SJCRH30 (cell line): ENCODE measurements at regions not wholly inside any gene's neighbourhood (a gene's known extent, or its start where the extent isn't known, plus 50 kb on each side); places are given as distances from the start of the nearest gene placed in this dataset.

Source experiments
- DNase-seq, 2 experiments: peaks; one replicate each; pipeline ENCODE4 v3.0.0-alpha.2; 2015 to 2020
- H3K27ac ChIP-seq: fragments of 250-450 bp; sonication (Bioruptor Pico); 2 replicates; pipeline ENCODE4 v1.5.1; 2020; ENCODE audit warnings: mild to moderate bottlenecking, moderate library complexity
- H3K27me3 ChIP-seq: fragments of 250-450 bp; sonication (Bioruptor Pico); 2 replicates; pipeline ENCODE4 v1.5.1; 2020; ENCODE audit warnings: mild to moderate bottlenecking, moderate library complexity
- H3K36me3 ChIP-seq: fragments of 250-450 bp; sonication (Bioruptor Pico); 2 replicates; pipeline ENCODE4 v1.5.1; 2020; ENCODE audit warnings: mild to moderate bottlenecking, moderate library complexity
- H3K4me1 ChIP-seq: fragments of 250-450 bp; sonication (Bioruptor Pico); 2 replicates; pipeline ENCODE4 v1.5.1; 2020; ENCODE audit warnings: mild to moderate bottlenecking, moderate library complexity
- H3K4me3 ChIP-seq: fragments of 250-450 bp; sonication (Bioruptor Pico); 2 replicates; pipeline ENCODE4 v1.5.1; 2020; ENCODE audit warnings: mild to moderate bottlenecking, moderate library complexity
- H3K9me3 ChIP-seq: fragments of 250-450 bp; sonication (Bioruptor Pico); replicated peaks from 2 replicates; pipeline ENCODE4 v1.5.1; 2020; ENCODE audit warnings: mild to moderate bottlenecking, moderate library complexity

GRCh38 chr12:130008241-130008640, 104.4 kb upstream of the TMEM132D start:
- H3K27ac ChIP-seq = no peak overlapping the region
- no peak overlapping the region for H3K4me3 ChIP-seq
- H3K4me1 ChIP-seq = no peaks in the 10 kb centered on the region
- H3K27me3 ChIP-seq = 0 out of 2 replicates have a peak, but pooled peaks cover 3% of the 10 kb centered on the region
- no peak for DNase-seq
- H3K36me3 ChIP-seq = no peaks in the 10 kb centered on the region
- H3K9me3 ChIP-seq = no peaks in the 10 kb centered on the region

- no peak for DNase-seq
- Histone ChIP-seq H3K36me3 (no peaks in the 10 kb centered on the region), H3K9me3 (no peaks in the 10 kb centered on the region), H3K4me1 (no peaks in the 10 kb centered on the region), H3K27ac (no peak overlapping the region), H3K4me3 (no peak overlapping the region), H3K27me3 (0 out of 2 replicates have a peak, but pooled peaks cover 5% of the 10 kb centered on the region)
Observed at GRCh38 chr12:130009961-130010360, 106.1 kb upstream of the TMEM132D start.

DNA sequence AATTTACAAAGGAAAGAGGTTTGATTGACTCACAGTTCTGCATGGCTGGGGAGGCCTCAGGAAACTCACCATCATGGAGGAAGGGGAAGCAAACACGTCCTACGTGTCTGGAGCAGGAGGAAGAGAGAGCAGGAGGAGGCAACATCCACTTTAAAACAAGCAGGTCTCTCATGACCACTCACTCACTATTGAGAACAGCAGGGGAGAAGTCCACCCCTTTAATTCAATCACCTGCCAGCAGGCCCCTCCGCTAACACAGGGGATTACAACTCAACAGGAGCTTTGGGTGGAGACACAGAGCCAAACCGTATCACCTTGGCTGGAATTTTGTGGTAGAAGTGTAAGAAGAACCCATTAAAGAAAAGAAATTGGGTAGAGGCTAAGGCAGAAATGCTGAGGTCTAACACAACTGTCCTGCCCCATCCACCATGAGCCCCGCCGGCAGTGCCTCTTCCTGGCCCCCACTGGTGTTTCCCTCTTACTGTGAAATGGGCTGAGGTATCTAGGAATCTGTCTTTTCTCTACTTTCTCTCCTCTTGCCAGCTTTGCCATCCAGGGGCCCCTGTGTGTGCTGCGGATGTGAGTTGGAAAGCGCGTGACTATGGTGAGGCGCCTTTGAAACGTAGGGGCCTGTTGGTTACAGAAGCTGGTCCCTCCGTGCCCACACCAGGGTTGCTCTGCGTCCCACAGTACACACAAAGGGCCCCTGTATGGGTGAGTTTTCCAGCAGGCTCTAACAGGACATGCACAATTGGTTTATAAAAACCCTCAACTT, 108.0 kb upstream of the TMEM132D start:
- no peaks in the 10 kb centered on the region for H3K9me3 ChIP-seq
- H3K4me3 ChIP-seq = no peak overlapping the region
- no peaks in the 10 kb centered on the region for H3K36me3 ChIP-seq
- H3K27ac ChIP-seq = no peak overlapping the region
- no peak for DNase-seq
- peaks cover under 1% of the 10 kb centered on the region; the same call in 1 of the 2 replicates for H3K4me1 ChIP-seq
- H3K27me3 ChIP-seq = 0 out of 2 replicates have a peak, but pooled peaks cover 5% of the 10 kb centered on the region

GRCh38 chr12:130013771-130014484, 110.1 kb upstream of the TMEM132D start:
- no peak overlapping the region for H3K4me3 ChIP-seq
- 0 out of 2 replicates have a peak, but pooled peaks cover 3% of the 10 kb centered on the region for H3K27me3 ChIP-seq
- DNase-seq = peak; percentile 21 to 58
- H3K4me1 ChIP-seq = peaks cover 6% of the 10 kb centered on the region; the same call in 1 of the 2 replicates
- H3K27ac ChIP-seq = no peak overlapping the region
- no peaks in the 10 kb centered on the region for H3K36me3 ChIP-seq
- H3K9me3 ChIP-seq = no peaks in the 10 kb centered on the region

- Histone ChIP-seq H3K27me3 (0 out of 2 replicates have a peak, but pooled peaks cover 2% of the 10 kb centered on the region), H3K4me3 (no peak overlapping the region), H3K9me3 (no peaks in the 10 kb centered on the region), H3K4me1 (peaks cover 6% of the 10 kb centered on the region; the same call in 1 of the 2 replicates), H3K36me3 (no peaks in the 10 kb centered on the region), H3K27ac (no peak overlapping the region)
- no peak for DNase-seq
Observed at GRCh38 chr12:130014485-130014807, 110.6 kb upstream of the TMEM132D start.

DNA sequence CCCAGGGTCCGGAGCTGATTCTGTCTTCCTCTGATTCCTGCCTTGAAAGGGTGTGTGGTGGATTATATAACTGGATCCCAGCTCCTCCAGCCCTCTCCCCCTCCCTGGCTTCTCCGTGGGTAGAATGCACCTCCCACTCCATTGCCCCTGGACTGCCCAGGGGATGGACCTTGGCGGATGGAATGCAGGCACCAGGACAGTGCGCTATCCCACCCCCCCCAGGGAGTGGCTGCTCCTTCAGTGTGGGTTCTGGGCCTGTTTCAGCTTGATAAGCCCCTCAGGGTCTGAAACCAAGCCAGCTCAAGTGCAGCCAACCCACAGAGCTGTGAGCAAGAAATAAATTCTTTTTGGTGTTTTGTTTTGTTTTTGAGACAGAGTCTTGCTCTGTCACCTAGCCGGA, 112.4 kb upstream of the TMEM132D start:
- no peaks in the 10 kb centered on the region for H3K9me3 ChIP-seq
- no peaks in the 10 kb centered on the region for H3K36me3 ChIP-seq
- H3K4me1 ChIP-seq = peaks cover 6% of the 10 kb centered on the region; the same call in 1 of the 2 replicates
- H3K27me3 ChIP-seq = 0 out of 2 replicates have a peak, but pooled peaks cover 2% of the 10 kb centered on the region
- DNase-seq = no peak
- no peak overlapping the region for H3K4me3 ChIP-seq
- H3K27ac ChIP-seq = no peak overlapping the region

DNA sequence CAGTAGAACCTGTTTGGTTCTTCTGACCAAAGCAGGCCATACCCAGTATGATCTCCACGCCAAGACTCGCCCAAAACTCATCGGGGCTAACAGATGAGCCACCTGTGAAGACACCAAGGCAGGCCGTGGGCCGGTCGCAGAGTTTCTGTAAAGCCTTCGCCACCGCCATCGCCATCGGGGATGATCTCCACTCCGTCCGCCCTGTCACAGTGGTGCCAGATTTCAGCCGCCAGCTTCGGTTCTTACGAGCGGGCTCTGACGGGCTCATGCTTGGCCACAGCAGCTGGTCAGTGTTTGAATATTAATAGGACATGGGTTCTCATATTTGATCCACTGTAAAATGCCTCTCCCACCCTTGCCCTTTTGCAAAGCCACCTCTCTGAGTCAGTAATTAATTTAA, 113.2 kb upstream of the TMEM132D start:
- H3K27ac ChIP-seq = no peak overlapping the region
- peak in 1 of 2 experiments; percentile 8 for DNase-seq
- no peaks in the 10 kb centered on the region for H3K36me3 ChIP-seq
- H3K4me1 ChIP-seq = peaks cover 6% of the 10 kb centered on the region; the same call in 1 of the 2 replicates
- 0 out of 2 replicates have a peak, but pooled peaks cover 2% of the 10 kb centered on the region for H3K27me3 ChIP-seq
- H3K4me3 ChIP-seq = peak overlapping the region; percentile 17; the same call in 1 of the 2 replicates
- H3K9me3 ChIP-seq = no peaks in the 10 kb centered on the region

DNA sequence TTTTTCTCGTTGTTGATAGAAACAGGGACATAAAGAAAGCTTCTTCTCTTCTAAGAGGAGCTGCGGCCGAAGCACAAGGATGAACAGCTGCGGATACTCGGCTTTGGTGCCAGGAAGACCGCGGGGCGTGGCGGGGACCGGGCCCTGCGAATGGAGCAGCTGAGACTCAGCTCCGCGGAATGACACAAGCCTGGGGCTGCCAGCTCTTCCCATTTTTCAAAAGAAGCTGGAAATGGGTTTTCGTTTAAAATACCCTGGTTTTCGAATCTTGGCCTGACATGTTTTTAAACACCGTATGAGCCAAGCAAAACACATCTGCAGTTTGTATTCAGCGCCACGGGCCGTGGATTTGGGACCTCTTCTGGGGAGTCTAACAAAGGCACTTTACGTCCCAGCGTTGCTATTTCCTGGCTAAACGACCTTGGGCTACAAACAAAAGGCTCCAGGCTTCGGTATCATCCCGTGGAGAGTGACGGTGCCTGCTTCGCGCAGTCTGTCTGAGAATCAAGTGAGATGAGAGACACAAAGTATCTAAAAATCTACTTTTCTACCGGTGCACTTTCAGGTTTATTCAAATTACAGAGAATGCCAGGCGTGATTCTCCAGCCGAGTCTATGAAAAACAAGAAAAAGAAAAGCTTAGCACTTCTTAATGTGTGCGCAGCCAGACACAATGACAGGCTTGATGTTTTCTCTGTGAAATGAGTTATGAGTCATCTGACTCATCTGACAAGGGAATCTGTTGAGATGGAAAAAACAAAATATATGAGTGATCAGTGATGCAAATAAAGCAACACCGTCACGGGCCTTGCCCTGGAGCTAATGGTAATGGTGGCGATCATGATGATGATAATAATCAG, 114.0 kb upstream of the TMEM132D start:
- Histone ChIP-seq H3K27ac (no peak overlapping the region), H3K4me3 (peak overlapping the region; percentile 17), H3K9me3 (no peaks in the 10 kb centered on the region), H3K4me1 (peaks cover 6% of the 10 kb centered on the region; the same call in 1 of the 2 replicates), H3K36me3 (no peaks in the 10 kb centered on the region), H3K27me3 (0 out of 2 replicates have a peak, but pooled peaks cover 2% of the 10 kb centered on the region)
- peak; percentile 58 to 72 for DNase-seq

DNA sequence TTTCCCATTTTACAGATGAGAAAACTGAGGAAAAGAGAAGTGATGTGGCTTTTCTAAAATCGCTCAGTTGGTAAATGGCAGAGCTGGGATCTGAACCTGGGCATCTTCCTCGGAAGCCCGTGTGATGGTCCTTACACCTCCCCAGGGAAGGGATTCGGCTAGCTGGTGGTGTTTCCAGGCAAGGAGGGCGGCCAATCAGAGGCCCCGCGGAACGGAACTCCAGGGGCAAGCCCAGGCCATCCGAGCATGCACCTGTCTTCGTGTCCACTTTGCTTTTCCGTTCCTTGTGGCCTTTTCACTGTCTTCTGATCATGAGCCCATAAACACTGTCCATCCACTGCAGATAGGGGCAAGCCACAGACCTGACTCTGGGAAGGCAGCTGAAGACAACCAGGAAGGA, 114.8 kb upstream of the TMEM132D start:
- Histone ChIP-seq H3K27me3 (0 out of 2 replicates have a peak, but pooled peaks cover 2% of the 10 kb centered on the region), H3K36me3 (no peaks in the 10 kb centered on the region), H3K4me1 (peaks cover 6% of the 10 kb centered on the region; the same call in 1 of the 2 replicates), H3K4me3 (no peak overlapping the region), H3K9me3 (no peaks in the 10 kb centered on the region), H3K27ac (no peak overlapping the region)
- DNase-seq = no peak

DNA sequence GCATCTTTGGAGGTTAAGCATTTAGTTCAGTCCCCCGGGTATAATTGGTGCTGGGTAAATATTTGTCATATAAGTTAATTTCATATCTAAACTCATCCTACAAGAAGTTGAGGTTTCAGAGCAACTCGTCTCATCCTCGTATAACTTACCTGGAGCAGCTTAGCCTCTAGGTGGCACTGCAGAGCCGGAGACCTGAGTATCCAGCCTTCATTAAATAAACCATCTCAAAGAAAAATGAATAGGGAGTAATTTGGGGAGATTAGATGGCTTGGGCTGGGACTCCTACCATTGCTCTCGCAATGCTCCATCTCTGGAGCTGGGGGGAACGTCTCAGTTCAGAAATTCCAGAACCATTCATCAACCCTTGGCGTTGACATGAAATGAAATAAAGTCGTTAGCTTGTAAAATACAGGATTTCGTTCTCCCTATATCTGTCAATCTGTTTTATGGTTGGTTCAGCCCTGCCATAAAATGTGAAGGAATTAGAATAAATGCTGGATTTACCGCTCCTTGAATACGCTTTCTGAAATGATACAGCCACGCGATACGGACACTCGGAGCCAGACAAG, 122.9 kb upstream of the TMEM132D start:
- Histone ChIP-seq H3K4me1 (no peaks in the 10 kb centered on the region), H3K27me3 (peaks cover 4% of the 10 kb centered on the region), H3K36me3 (no peaks in the 10 kb centered on the region), H3K27ac (no peak overlapping the region), H3K9me3 (no peaks in the 10 kb centered on the region), H3K4me3 (no peak overlapping the region)
- peak; percentile 19 to 60 for DNase-seq

DNA sequence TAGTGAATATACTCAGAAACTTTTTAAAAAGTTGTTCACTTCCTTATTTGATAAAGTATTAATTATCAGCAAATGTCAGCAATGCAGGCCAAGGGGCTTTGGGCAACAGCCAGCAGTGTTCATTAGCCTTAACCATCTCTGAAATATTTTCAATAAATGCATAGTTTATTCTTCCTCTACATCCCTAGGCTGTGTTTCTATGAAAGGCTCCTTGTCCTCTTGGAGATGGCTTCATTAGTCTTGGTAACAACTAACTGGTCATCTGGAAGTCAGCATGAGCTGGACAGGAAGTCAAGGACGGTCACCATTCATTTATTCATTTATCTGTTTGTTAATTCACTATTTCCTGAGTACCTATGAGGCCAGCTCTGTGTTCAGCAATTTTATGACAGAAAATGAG, 124.0 kb upstream of the TMEM132D start:
- H3K4me3 ChIP-seq = no peak overlapping the region
- no peak for DNase-seq
- no peak overlapping the region for H3K27ac ChIP-seq
- H3K36me3 ChIP-seq = no peaks in the 10 kb centered on the region
- no peaks in the 10 kb centered on the region for H3K9me3 ChIP-seq
- peaks cover 7% of the 10 kb centered on the region for H3K27me3 ChIP-seq
- no peaks in the 10 kb centered on the region for H3K4me1 ChIP-seq

GRCh38 chr12:130029151-130029550, 125.3 kb upstream of the TMEM132D start:
- no peak for DNase-seq
- Histone ChIP-seq H3K27me3 (peaks cover 7% of the 10 kb centered on the region), H3K9me3 (no peaks in the 10 kb centered on the region)

DNA sequence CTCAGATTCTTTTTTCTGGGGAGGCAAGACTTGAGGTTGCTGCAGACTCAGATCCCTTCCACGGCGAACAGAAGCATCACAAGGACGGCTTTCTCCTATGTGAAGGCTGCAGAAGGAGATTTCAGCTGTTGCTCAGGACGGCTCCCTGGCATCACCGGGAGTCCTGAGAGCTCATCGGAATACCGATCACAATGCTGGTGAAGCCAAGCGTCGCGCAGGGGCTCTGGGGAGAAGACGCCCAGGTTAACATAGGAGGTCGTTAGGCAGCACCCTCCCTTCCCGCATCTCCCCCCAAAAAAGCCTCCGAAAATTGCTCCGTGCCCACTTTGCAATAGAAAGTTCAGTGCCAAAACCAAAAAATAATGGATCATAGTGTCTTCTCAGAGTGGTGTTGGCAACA, 127.2 kb upstream of the TMEM132D start:
- no peak for DNase-seq
- no peaks in the 10 kb centered on the region for H3K4me1 ChIP-seq
- H3K4me3 ChIP-seq = no peak overlapping the region
- H3K36me3 ChIP-seq = no peaks in the 10 kb centered on the region
- no peaks in the 10 kb centered on the region for H3K9me3 ChIP-seq
- H3K27me3 ChIP-seq = peaks cover 7% of the 10 kb centered on the region
- H3K27ac ChIP-seq = no peak overlapping the region

More at GRCh38 chr12:130029151-130029550, 125.3 kb upstream of the TMEM132D start:
- H3K4me1 ChIP-seq = no peaks in the 10 kb centered on the region
- H3K36me3 ChIP-seq = no peaks in the 10 kb centered on the region
- H3K4me3 ChIP-seq = no peak overlapping the region
- H3K27ac ChIP-seq = no peak overlapping the region

DNA sequence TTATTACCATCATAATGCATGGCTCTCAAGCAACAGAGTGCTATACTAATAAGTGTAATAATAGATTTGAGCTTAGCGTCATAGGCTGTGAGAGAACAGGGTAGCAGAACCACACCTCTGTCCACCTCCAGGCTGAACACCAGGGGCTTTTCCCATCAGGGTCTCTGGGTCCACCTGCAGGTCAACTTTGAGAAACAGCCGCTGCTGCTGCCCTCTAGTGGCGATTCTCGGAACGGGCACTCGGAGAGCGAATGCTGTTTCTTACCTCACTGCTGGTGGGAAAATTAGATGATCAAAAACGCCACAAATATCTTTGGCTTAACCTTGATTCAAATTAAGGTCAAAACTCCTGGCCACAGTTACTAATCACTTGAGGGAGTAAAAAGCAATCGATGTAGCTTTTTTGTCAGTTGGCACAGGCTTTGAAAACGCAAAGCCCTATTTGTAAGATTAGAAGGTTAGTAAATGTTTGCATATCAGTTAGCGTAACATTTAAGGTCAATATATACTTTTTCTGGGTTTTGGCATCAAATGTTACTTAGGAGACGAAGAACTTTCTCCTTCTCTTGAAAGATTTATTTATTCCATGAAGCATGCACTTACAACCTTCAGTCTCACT, 127.9 kb upstream of the TMEM132D start:
- Histone ChIP-seq H3K4me1 (no peaks in the 10 kb centered on the region), H3K27me3 (peaks cover 7% of the 10 kb centered on the region)
- peak; percentile 43 to 64 for DNase-seq

More for the DNA sequence above, 127.9 kb upstream of the TMEM132D start:
- H3K9me3 ChIP-seq = no peaks in the 10 kb centered on the region
- no peak overlapping the region for H3K27ac ChIP-seq
- H3K36me3 ChIP-seq = no peaks in the 10 kb centered on the region
- H3K4me3 ChIP-seq = no peak overlapping the region
